ENCODE measurements at regions not wholly inside any gene's neighbourhood (a gene's known extent, or its start where the extent isn't known, plus 50 kb on each side); places are given as distances from the start of the nearest gene placed in this dataset.

DNA sequence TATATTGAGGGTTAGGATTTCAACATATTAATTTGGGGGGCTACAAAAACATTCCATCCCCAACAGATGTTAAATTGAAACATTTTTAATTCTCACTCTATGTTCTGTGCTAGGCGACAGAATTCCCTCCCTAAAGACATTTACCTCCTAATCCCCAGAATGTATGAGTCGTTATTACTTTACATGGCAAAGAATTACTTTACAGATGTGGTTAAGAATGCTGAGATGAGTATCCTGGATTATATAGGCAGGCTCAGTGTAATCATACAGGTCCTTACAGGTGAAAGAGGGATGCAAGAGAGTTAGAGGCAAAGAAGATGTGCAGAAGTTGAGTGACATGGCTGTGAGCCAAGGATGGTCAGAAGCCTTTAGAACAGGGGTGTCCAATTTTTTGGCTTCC lies 974.1 kb upstream of the ACVR2A start:
- no peak for TF ChIP-seq CTCF (IDR thresholded peaks at IDR 0.05)
- no peak overlapping the region for H3K4me3 ChIP-seq

GRCh38 chr2:146869328-146869727 lies 975.5 kb upstream of the ACVR2A start:
- Histone ChIP-seq H3K27ac (no peak overlapping the region), H3K9me3 (peaks cover 0 to 9% of the 10 kb centered on the region in 2 donors), H3K4me1 (no peaks in the 10 kb centered on the region), H3K4me3 (no peak overlapping the region), H3K36me3 (no peaks in the 10 kb centered on the region), H3K27me3 (no peaks in the 10 kb centered on the region)
- DNase-seq (no peak), ATAC-seq (no peak)
- TF ChIP-seq CTCF (IDR thresholded peaks at IDR 0.05), result no peak
- intact Hi-C loops (cut with DNase I), result no loop called here

More for the DNA sequence above, 974.1 kb upstream of the ACVR2A start:
- H3K9me3 ChIP-seq, result no peaks in the 10 kb centered on the region
- H3K27me3 ChIP-seq, result no peaks in the 10 kb centered on the region
- no peak overlapping the region for H3K27ac ChIP-seq
- no peaks in the 10 kb centered on the region for H3K4me1 ChIP-seq
- intact Hi-C loops (cut with DNase I), result no loop called here
- H3K36me3 ChIP-seq, result no peaks in the 10 kb centered on the region
- no peak for ATAC-seq
- DNase-seq, result no peak

- H3K27me3 ChIP-seq, result no peaks in the 10 kb centered on the region
- intact Hi-C loops (cut with DNase I), result no loop called here
- DNase-seq (no peak), ATAC-seq (no peak)
- no peak overlapping the region for H3K27ac ChIP-seq
- H3K4me1 ChIP-seq, result no peaks in the 10 kb centered on the region
- H3K9me3 ChIP-seq, result peaks cover 0 to 14% of the 10 kb centered on the region in 2 donors
- H3K4me3 ChIP-seq, result no peak overlapping the region
- TF ChIP-seq CTCF (IDR thresholded peaks at IDR 0.05), result no peak
- no peaks in the 10 kb centered on the region for H3K36me3 ChIP-seq
Observed at GRCh38 chr2:146868051-146868450, 976.8 kb upstream of the ACVR2A start.

GRCh38 chr2:146867477-146867986 lies 977.3 kb upstream of the ACVR2A start:
- ATAC-seq (no peak), DNase-seq (no peak)
- H3K4me1 ChIP-seq, result no peaks in the 10 kb centered on the region
- intact Hi-C loops (cut with DNase I), result no loop called here
- H3K27ac ChIP-seq, result no peak overlapping the region
- peaks cover 0 to 14% of the 10 kb centered on the region in 2 donors for H3K9me3 ChIP-seq
- no peaks in the 10 kb centered on the region for H3K27me3 ChIP-seq
- TF ChIP-seq CTCF (IDR thresholded peaks at IDR 0.05), result no peak
- H3K36me3 ChIP-seq, result no peaks in the 10 kb centered on the region
- no peak overlapping the region for H3K4me3 ChIP-seq

DNA sequence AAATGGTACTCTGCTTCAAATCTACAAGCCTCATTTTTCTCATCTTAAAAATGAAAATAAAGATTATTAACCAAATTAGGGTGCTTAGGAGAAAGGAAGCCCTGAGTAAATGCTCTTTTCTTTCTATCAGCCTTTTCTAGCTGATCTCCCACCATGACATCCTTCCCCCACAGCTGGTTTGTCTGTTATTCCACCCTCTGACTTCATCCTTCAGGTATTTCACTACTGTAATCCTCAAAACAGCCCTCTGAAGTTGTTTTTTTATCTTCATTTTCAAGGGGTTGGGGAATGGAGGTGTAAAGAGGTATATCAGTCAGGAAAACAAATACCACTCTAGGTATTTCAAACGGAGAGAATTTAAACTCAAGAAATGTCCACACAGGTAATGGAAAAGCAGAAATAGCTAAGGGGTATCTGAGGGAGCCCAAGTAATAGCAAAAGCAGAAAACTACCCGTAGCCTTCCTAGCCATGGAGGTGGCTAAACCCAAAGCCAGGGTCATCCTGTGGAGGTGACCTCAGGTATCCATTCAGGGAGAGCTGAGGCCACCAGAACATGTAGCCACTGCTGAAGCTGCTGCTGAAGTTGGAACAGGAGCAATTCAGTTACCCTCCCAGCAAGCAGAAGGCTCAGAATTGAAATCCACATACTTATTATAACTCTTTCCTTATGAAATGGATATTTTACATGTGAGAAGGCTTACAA lies 990.9 kb upstream of the ACVR2A start:
- H3K27me3 ChIP-seq, result no peaks in the 10 kb centered on the region
- intact Hi-C loops (cut with DNase I), result no loop called here
- no peaks in the 10 kb centered on the region for H3K9me3 ChIP-seq
- no peaks in the 10 kb centered on the region for H3K36me3 ChIP-seq
- H3K27ac ChIP-seq, result no peak overlapping the region
- H3K4me3 ChIP-seq, result no peak overlapping the region
- DNase-seq (no peak), ATAC-seq (no peak)
- no peaks in the 10 kb centered on the region for H3K4me1 ChIP-seq
- TF ChIP-seq CTCF (IDR thresholded peaks at IDR 0.05), result no peak

Data from left lung (tissue), 4 donors.